Activated naive CD8-positive, alpha-beta T cell treated with anti-CD3 and anti-CD28 coated beads, Interleukin-2, amount 50 U/mL, for 24 hours (primary cell): ENCODE measurements at regions not wholly inside any gene's neighbourhood (a gene's known extent, or its start where the extent isn't known, plus 50 kb on each side); places are given as distances from the start of the nearest gene placed in this dataset.

Experiments used
- ATAC-seq: fragments of 150-1000 bp; cut with Tn5 transposase; one replicate; pipeline ENCODE4 v1.10.0; 2021
- DNase-seq: peaks from one replicate; pipeline ENCODE4 v3.0.0; 2021
- H3K27ac Mint-ChIP-seq: one replicate; pipeline ENCODE4 v1.8.0; 2021; ENCODE audit warnings: mild to moderate bottlenecking, mixed read lengths
- H3K27me3 Mint-ChIP-seq: one replicate; pipeline ENCODE4 v1.8.0; 2021; ENCODE audit warnings: mixed read lengths
- H3K36me3 Mint-ChIP-seq: one replicate; pipeline ENCODE4 v1.8.0; 2021; ENCODE audit warnings: low read depth, mixed read lengths
- H3K4me1 Mint-ChIP-seq: one replicate; pipeline ENCODE4 v1.8.0; 2021; ENCODE audit warnings: mixed read lengths
- H3K4me3 Mint-ChIP-seq: one replicate; pipeline ENCODE4 v1.8.0; 2021; ENCODE audit warnings: mild to moderate bottlenecking, moderate library complexity, mixed read lengths
- H3K9me3 Mint-ChIP-seq: one replicate; pipeline ENCODE4 v1.8.0; 2021; ENCODE audit warnings: mixed read lengths

DNA sequence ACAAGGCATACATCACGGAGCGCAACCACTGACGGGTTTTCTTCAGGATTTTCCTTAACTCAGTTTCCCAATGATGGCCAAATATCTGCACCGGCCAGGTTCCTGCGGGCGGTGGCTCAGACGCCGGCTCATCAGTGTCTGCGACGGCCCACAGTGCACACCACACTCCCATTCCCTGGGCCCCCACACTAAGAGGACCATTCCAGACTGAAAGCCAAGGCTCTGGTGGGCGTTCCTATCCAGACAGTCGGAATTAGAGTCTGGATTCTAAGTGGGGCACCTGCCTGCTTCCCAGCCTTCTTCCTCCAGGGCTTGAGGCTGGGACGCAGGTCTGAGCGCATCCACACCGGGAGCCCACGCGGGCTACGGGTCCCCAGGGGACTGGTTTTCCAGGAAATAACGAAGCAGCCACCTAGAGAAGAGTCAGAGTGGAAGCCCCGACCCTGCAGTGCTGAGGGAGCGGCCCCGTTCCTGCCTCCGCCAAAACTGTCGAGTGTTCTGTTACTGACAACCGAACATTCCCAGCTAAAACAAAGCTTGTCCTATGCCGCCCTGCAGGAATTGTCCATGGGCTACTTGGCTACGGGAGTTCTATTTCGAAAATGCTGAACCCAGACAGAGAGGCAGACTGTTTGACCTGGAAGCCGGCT is 75.3 kb downstream of the TMEM18 start:
- peaks cover 2% of the 10 kb centered on the region for H3K27me3 Mint-ChIP-seq
- H3K9me3 Mint-ChIP-seq = no peaks in the 10 kb centered on the region
- no peak for DNase-seq
- no peak overlapping the region for H3K27ac Mint-ChIP-seq
- no peak overlapping the region for H3K4me3 Mint-ChIP-seq
- H3K36me3 Mint-ChIP-seq = no peaks in the 10 kb centered on the region
- no peak for ATAC-seq
- peaks cover 2% of the 10 kb centered on the region for H3K4me1 Mint-ChIP-seq

DNA sequence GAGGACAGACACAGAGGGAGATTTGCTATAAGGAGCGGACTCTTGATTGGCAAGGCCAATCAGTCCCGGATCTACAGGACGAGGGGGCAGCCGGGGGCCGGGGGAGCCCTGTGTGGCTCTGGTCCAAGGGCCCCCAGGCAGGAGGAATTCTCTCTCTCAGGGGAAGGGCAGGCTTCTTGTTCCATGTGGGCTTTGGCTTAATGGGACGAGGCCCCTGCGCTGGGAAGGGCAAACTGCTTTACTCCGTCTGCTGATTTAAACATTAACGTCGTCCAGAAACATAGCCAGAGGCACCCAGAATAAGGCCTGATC is 75.9 kb downstream of the TMEM18 start:
- no peaks in the 10 kb centered on the region for H3K9me3 Mint-ChIP-seq
- H3K36me3 Mint-ChIP-seq = no peaks in the 10 kb centered on the region
- H3K27ac Mint-ChIP-seq = no peak overlapping the region
- H3K4me3 Mint-ChIP-seq = no peak overlapping the region
- ATAC-seq = no peak
- no peak for DNase-seq
- H3K4me1 Mint-ChIP-seq = peaks cover 2% of the 10 kb centered on the region
- peaks cover 2% of the 10 kb centered on the region for H3K27me3 Mint-ChIP-seq

- no peak for ATAC-seq
- peaks cover 2% of the 10 kb centered on the region for H3K4me1 Mint-ChIP-seq
- H3K4me3 Mint-ChIP-seq = no peak overlapping the region
- no peaks in the 10 kb centered on the region for H3K9me3 Mint-ChIP-seq
- no peak overlapping the region for H3K27ac Mint-ChIP-seq
- no peaks in the 10 kb centered on the region for H3K36me3 Mint-ChIP-seq
- no peak for DNase-seq
- H3K27me3 Mint-ChIP-seq = peaks cover 2% of the 10 kb centered on the region
These were observed 76.4 kb downstream of the TMEM18 start for GRCh38 chr2:600542-601386.

- no peak for ATAC-seq
- Mint-ChIP-seq H3K4me3 (no peak overlapping the region), H3K27ac (no peak overlapping the region), H3K36me3 (no peaks in the 10 kb centered on the region), H3K9me3 (no peaks in the 10 kb centered on the region), H3K4me1 (peaks cover 2% of the 10 kb centered on the region), H3K27me3 (peaks cover 2% of the 10 kb centered on the region)
- no peak for DNase-seq
These were observed 77.6 kb downstream of the TMEM18 start for GRCh38 chr2:599601-600000.

DNA sequence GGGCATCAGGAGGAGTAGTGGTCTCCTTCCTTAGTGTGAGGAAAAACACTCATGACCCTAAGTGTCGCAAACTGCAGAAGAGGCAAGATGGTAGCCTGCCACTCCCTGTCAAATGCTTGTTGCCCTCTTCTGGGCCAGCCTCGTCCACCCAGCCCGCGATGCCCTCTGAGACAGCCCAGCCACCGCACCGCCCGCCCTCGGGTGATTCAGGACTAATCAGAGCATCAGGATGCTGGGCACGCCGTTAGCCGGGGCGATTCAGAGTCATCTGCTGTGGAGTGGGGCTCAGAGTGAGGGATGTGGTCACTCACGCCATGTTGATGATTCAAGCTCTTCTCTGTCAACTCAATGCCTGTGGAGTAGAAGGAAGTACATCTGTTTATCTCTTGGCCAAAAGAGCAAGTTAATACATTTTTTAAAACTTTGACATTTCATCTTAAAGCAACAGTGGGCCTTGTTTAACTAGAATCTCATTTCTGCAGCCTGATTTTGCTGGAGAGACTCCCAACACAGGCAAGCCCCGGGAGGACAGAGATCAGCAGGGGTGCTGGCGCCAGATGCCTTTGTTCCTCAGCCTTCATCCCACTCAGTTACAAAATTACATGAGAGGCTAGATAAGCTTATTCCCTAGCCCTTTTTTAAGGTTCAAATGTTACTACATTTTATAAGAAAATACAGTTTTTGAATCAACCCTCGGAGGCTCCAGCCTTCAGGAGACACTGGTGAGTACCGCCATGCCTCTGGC is 79.0 kb downstream of the TMEM18 start:
- no peak overlapping the region for H3K4me3 Mint-ChIP-seq
- H3K27me3 Mint-ChIP-seq = peaks cover 2% of the 10 kb centered on the region
- no peaks in the 10 kb centered on the region for H3K9me3 Mint-ChIP-seq
- no peak for DNase-seq
- no peak overlapping the region for H3K27ac Mint-ChIP-seq
- no peak for ATAC-seq
- H3K4me1 Mint-ChIP-seq = peaks cover 2% of the 10 kb centered on the region
- no peaks in the 10 kb centered on the region for H3K36me3 Mint-ChIP-seq

DNA sequence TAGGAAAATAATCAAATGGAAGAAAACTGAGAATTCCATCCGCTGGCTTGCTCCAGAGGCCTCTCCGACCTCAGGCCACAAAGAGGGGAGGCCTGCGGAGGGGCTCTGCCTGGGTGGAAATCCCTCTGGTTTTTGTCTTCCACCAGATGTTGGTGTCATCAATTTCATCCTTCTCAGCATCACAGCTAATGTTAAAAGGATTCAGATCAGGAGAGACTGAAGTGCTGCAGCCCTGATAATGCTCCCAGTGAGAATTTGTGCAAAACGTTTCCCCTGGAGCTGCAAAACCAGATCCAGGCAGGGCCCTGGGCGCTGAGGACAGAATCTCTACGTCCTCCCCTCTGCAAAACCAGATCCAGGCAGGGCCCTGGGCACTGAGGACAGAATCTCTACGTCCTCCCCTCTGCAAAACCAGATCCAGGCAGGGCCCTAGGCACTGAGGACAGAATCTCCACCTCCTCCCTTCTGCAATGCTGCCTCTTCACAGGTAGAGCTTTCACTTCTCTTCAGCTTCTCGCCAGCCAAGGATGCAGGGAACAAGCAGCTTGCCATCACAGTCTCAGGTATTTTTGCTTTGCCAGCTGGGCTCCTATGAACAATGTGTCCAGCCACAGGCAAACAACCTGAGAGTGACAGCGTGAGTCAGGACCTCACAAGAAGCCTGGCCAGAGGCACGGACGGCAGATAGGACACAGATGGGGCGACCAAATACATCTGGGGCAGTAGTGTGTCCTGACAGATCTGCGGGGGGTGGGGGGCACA is 81.2 kb downstream of the TMEM18 start:
- DNase-seq (no peak), ATAC-seq (no peak)
- Mint-ChIP-seq H3K4me3 (no peak overlapping the region), H3K27me3 (peaks cover 2% of the 10 kb centered on the region), H3K4me1 (no peaks in the 10 kb centered on the region), H3K9me3 (no peaks in the 10 kb centered on the region), H3K27ac (no peak overlapping the region), H3K36me3 (no peaks in the 10 kb centered on the region)

GRCh38 chr2:595141-595815 is 81.9 kb downstream of the TMEM18 start:
- peaks cover 6% of the 10 kb centered on the region for H3K27me3 Mint-ChIP-seq
- no peaks in the 10 kb centered on the region for H3K9me3 Mint-ChIP-seq
- ATAC-seq = no peak
- DNase-seq = no peak
- no peak overlapping the region for H3K4me3 Mint-ChIP-seq
- no peaks in the 10 kb centered on the region for H3K4me1 Mint-ChIP-seq
- no peaks in the 10 kb centered on the region for H3K36me3 Mint-ChIP-seq
- H3K27ac Mint-ChIP-seq = no peak overlapping the region

- Mint-ChIP-seq H3K27ac (no peak overlapping the region), H3K4me1 (no peaks in the 10 kb centered on the region), H3K27me3 (peaks cover 6% of the 10 kb centered on the region), H3K9me3 (no peaks in the 10 kb centered on the region), H3K36me3 (no peaks in the 10 kb centered on the region), H3K4me3 (no peak overlapping the region)
- ATAC-seq (no peak), DNase-seq (no peak)
These were observed 82.8 kb downstream of the TMEM18 start for GRCh38 chr2:594297-594949.

DNA sequence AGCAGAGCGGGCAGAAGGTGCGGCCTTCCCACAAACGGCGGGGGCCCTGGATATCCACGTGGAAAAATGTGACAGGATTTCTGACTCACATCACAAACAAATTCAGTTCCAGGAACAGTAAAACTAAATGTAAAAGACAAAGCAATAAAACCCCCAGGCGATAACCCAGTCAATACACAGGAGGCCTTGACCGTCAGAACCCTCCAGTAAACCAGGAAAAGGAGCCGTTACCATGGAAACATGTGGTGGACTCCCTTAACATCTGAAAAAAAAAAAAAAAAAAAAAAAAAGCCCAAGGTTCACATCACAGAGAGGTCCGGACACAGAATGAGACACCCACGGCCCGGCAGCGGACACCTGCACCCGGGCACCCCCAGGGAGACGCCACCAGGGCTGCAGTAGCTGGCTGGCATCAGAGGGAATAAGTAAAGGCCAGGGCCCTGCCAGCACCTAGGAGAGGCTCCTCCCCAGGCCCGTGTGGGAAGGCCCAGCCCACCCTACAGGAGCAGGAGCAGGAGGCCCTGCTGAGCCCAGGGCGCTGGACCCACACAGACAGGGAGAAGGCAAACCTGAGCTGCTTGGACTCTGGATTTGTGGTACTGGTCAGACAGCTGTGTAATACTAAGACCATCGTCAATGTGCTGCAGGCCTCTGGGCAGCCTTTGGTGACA is 83.7 kb downstream of the TMEM18 start:
- H3K4me1 Mint-ChIP-seq = no peaks in the 10 kb centered on the region
- no peaks in the 10 kb centered on the region for H3K36me3 Mint-ChIP-seq
- H3K27me3 Mint-ChIP-seq = peaks cover 6% of the 10 kb centered on the region
- DNase-seq = no peak
- no peaks in the 10 kb centered on the region for H3K9me3 Mint-ChIP-seq
- H3K27ac Mint-ChIP-seq = no peak overlapping the region
- H3K4me3 Mint-ChIP-seq = no peak overlapping the region
- no peak for ATAC-seq

GRCh38 chr2:592737-593136 is 84.5 kb downstream of the TMEM18 start:
- no peaks in the 10 kb centered on the region for H3K4me1 Mint-ChIP-seq
- no peak overlapping the region for H3K27ac Mint-ChIP-seq
- no peaks in the 10 kb centered on the region for H3K36me3 Mint-ChIP-seq
- DNase-seq (no peak), ATAC-seq (no peak)
- no peak overlapping the region for H3K4me3 Mint-ChIP-seq
- peaks cover 4% of the 10 kb centered on the region for H3K27me3 Mint-ChIP-seq
- H3K9me3 Mint-ChIP-seq = no peaks in the 10 kb centered on the region

DNA sequence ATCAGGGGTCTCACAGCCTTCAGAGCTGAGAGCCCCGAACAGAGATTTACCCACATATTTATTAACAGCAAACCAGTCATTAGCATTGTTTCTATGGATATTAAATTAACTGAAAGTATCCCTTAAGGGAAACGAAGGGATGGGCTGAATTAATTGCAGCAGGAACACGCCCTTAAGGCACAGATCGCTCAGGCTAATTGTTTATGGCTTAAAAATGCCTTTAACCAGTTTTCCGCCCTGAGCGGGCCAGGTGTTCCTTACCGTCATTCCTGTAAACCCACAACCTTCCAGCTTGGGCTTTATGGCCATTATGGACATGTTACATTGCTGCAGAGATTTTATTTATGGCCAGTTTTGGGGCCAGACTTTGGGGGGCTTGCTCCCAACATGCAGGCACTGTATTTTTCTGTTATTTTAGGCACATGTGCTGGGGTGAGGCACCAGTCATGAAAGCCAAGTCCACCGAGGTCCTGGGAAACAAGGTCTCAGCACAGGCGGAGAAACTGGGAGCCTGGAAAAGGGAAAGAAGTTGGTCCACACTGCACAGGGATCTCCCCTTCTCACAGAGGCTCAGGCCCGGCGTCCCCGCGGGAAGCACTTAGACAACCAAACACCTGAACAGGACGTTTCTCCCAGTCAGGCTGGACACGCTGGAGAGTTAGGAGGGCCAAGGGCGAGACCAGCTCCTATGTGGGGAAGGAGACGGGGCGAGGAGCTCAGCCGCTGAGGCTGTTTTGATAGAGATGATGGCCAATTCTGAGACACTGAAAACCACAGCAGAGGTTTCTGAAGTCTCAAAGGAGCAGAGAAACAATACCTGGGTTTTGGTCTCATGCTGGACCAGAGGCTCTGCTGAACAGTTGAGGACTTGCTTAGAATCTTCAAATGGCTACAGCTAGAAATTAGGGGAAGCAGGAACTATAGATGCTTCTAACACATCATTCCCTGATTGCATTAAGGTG is 86.7 kb downstream of the TMEM18 start:
- H3K4me1 Mint-ChIP-seq = peaks cover 2% of the 10 kb centered on the region
- no peak overlapping the region for H3K27ac Mint-ChIP-seq
- H3K4me3 Mint-ChIP-seq = no peak overlapping the region
- no peak for ATAC-seq
- no peak for DNase-seq
- H3K36me3 Mint-ChIP-seq = no peaks in the 10 kb centered on the region
- peaks cover 10% of the 10 kb centered on the region for H3K27me3 Mint-ChIP-seq
- no peaks in the 10 kb centered on the region for H3K9me3 Mint-ChIP-seq

DNA sequence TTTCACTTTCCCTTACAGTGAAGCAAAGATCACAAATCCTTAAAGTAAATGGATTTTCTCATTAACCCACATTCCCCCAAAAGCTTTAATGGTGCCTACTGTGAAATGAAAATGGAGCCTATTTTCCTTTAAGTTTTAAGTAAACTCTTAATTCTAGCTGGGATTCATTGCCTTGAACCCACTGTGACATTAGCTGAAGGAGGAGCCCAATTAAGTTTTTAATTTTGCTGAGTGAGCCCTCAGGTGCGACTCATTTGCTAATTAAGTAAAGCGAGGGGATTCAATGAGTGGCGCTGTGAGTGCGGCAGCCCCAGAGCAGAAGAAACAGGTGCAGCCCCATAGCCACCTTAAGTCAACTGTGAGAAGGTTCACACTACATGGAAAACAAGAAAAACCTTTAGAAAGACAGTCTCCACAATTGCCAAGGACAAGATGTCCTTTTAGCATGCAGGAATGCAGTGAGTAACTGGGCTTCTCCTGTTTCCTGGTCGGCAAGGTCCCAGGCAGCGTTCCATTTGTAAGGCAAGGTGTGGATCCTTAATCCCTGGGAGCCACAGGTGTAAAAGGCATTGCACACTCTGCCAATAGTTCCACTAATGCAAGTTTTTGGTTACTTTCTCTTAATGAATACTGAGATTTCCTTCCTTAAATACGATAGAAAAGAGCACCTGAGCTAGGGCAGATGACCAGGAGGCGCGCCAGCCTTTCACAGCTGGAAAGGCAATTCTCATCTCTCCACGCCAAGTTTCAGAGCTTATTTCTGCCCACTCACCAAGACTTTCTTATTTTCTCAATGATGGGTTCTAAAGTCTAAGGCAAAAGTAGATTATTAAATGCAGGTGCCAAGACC is 87.7 kb downstream of the TMEM18 start:
- no peak overlapping the region for H3K4me3 Mint-ChIP-seq

More for the DNA sequence above, 87.7 kb downstream of the TMEM18 start:
- ATAC-seq (no peak), DNase-seq (no peak)
- no peak overlapping the region for H3K27ac Mint-ChIP-seq
- H3K4me1 Mint-ChIP-seq = peaks cover 11% of the 10 kb centered on the region
- peaks cover 13% of the 10 kb centered on the region for H3K27me3 Mint-ChIP-seq
- no peaks in the 10 kb centered on the region for H3K36me3 Mint-ChIP-seq
- no peaks in the 10 kb centered on the region for H3K9me3 Mint-ChIP-seq
